ENCODE measurements at regions not wholly inside any gene's neighbourhood (a gene's known extent, or its start where the extent isn't known, plus 50 kb on each side); places are given as distances from the start of the nearest gene placed in this dataset.

DNA sequence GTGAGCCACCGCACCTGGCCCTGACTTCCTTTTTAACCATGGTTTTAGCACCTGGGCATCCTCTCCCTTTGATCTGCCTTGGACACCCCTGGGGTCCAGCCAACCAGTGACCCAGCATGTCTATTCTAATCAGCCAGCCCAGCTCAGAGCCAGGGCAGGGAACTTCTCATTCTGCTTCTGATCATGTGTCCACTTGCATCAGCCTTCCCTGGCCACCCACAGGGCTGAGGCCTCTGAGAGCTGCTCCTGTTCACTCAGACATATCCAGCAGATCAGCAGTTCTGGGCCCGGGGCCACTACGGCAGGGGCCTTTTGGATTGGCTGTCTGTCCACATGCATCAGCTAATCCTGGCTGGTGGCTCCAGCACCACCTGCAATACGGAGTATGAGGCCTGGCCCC, 117.9 kb upstream of the MAP1LC3B2 start:
- TF ChIP-seq, protein P1, sequence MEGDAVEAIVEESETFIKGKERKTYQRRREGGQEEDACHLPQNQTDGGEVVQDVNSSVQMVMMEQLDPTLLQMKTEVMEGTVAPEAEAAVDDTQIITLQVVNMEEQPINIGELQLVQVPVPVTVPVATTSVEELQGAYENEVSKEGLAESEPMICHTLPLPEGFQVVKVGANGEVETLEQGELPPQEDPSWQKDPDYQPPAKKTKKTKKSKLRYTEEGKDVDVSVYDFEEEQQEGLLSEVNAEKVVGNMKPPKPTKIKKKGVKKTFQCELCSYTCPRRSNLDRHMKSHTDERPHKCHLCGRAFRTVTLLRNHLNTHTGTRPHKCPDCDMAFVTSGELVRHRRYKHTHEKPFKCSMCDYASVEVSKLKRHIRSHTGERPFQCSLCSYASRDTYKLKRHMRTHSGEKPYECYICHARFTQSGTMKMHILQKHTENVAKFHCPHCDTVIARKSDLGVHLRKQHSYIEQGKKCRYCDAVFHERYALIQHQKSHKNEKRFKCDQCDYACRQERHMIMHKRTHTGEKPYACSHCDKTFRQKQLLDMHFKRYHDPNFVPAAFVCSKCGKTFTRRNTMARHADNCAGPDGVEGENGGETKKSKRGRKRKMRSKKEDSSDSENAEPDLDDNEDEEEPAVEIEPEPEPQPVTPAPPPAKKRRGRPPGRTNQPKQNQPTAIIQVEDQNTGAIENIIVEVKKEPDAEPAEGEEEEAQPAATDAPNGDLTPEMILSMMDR (IDR thresholded peaks at IDR 0.05) = no peak
- no peak for TF ChIP-seq POLR2A (IDR thresholded peaks at IDR 0.05)
- TF ChIP-seq POLR2AphosphoS5 (IDR thresholded peaks at IDR 0.05) = no peak
- TF ChIP-seq EP300 (IDR thresholded peaks at IDR 0.05) = no peak

Measured in upper lobe of left lung (tissue), 4 donors.